Testis (tissue), 2 donors: ENCODE measurements at regions not wholly inside any gene's neighbourhood (a gene's known extent, or its start where the extent isn't known, plus 50 kb on each side); places are given as distances from the start of the nearest gene placed in this dataset.

ENCODE experiments used
- CTCF ChIP-seq, 3 experiments: fragments of 450-650 bp in 2 of 3; fragments of 200-600 bp in 1 of 3; sonication (generic) in 1 of 3; IDR thresholded peaks; one replicate each; pipeline ENCODE4 v1.5.1; 2016 to 2019; ENCODE audit warnings: antibody characterized with exemption in 3 of 3, mild to moderate bottlenecking in 2 of 3, moderate library complexity in 1 of 3
- POLR2A ChIP-seq: fragments of 450-650 bp; IDR thresholded peaks from one replicate; pipeline ENCODE4 v1.6.1; 2017; ENCODE audit warnings: antibody characterized with exemption, mild to moderate bottlenecking, moderate library complexity

DNA sequence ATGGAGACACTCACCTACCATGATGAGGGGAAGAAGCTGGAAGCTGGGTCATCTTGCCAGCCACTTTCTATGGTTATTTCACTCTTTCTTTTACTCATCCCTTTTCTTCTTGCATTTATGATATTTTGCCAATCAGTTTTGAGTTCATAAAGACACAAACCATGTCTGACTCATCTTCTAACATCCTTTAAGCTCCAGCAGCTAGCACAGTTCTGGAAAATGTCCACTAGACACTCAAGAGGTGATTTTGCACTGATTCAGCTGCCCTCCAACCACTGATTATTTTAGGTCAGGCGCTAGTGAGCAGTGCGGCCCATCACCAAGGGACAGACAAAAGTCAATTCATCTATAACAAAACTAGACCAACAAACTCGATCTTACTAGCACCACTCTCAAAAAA is 537.1 kb upstream of the ID2 start:
- TF ChIP-seq CTCF (IDR thresholded peaks at IDR 0.05) (no peak), POLR2A (no peak)
